Parathyroid adenoma (tissue), 2 donors: ENCODE measurements at regions not wholly inside any gene's neighbourhood (a gene's known extent, or its start where the extent isn't known, plus 50 kb on each side); places are given as distances from the start of the nearest gene placed in this dataset.

Experiments used
- H2AFZ ChIP-seq: fragments of 300-600 bp; sonication (generic); one replicate; pipeline ENCODE4 v1.7.0; 2017; ENCODE audit warnings: antibody characterized with exemption, mild to moderate bottlenecking
- H3K27ac ChIP-seq: fragments of 300-600 bp; sonication (generic); one replicate; pipeline ENCODE4 v1.7.0; 2017
- H3K27me3 ChIP-seq: fragments of 300-600 bp; sonication (generic); one replicate; pipeline ENCODE4 v1.7.0; 2017; ENCODE audit warnings: low read length; ENCODE audit not compliant: control insufficient read depth, insufficient read depth
- H3K36me3 ChIP-seq: fragments of 300-600 bp; sonication (generic); one replicate; pipeline ENCODE4 v1.7.0; 2017; ENCODE audit warnings: low read length; ENCODE audit not compliant: control insufficient read depth, insufficient read depth
- H3K4me1 ChIP-seq: fragments of 300-600 bp; sonication (generic); one replicate; pipeline ENCODE4 v1.7.0; 2017; ENCODE audit warnings: control low read depth
- H3K4me2 ChIP-seq: fragments of 300-600 bp; sonication (generic); one replicate; pipeline ENCODE4 v1.7.0; 2017; ENCODE audit warnings: low read length
- H3K4me3 ChIP-seq: fragments of 300-600 bp; sonication (generic); one replicate; pipeline ENCODE4 v1.7.0; 2017; ENCODE audit warnings: low read depth, low read length
- H3K79me2 ChIP-seq: fragments of 300-600 bp; sonication (generic); one replicate; pipeline ENCODE4 v1.7.0; 2017; ENCODE audit warnings: control low read depth
- H3K9ac ChIP-seq: fragments of 300-600 bp; sonication (generic); one replicate; pipeline ENCODE4 v1.7.0; 2017; ENCODE audit warnings: mild to moderate bottlenecking
- H3K9me3 ChIP-seq: fragments of 300-600 bp; sonication (generic); one replicate; pipeline ENCODE4 v1.7.0; 2017; ENCODE audit warnings: low read length; ENCODE audit not compliant: control insufficient read depth
- TF ChIP-seq, protein P1 (sequence below): fragments of 300-600 bp; sonication (generic); IDR thresholded peaks from one replicate; pipeline ENCODE4 v1.7.0; 2017; ENCODE audit warnings: antibody characterized with exemption, mild to moderate bottlenecking
- donor health status: primary hyperparathyroidism.

- H3K36me3 ChIP-seq = no peaks in the 10 kb centered on the region
- no peaks in the 10 kb centered on the region for H3K9me3 ChIP-seq
- TF ChIP-seq, protein P1, sequence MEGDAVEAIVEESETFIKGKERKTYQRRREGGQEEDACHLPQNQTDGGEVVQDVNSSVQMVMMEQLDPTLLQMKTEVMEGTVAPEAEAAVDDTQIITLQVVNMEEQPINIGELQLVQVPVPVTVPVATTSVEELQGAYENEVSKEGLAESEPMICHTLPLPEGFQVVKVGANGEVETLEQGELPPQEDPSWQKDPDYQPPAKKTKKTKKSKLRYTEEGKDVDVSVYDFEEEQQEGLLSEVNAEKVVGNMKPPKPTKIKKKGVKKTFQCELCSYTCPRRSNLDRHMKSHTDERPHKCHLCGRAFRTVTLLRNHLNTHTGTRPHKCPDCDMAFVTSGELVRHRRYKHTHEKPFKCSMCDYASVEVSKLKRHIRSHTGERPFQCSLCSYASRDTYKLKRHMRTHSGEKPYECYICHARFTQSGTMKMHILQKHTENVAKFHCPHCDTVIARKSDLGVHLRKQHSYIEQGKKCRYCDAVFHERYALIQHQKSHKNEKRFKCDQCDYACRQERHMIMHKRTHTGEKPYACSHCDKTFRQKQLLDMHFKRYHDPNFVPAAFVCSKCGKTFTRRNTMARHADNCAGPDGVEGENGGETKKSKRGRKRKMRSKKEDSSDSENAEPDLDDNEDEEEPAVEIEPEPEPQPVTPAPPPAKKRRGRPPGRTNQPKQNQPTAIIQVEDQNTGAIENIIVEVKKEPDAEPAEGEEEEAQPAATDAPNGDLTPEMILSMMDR = no peak
- H3K79me2 ChIP-seq = no peaks in the 10 kb centered on the region
- H3K27ac ChIP-seq = no peak overlapping the region
- H3K9ac ChIP-seq = no peak overlapping the region
- no peaks in the 10 kb centered on the region for H3K4me1 ChIP-seq
- H2AFZ ChIP-seq = no peak overlapping the region
- no peak overlapping the region for H3K4me3 ChIP-seq
- no peaks in the 10 kb centered on the region for H3K27me3 ChIP-seq
- no peak overlapping the region for H3K4me2 ChIP-seq
These were observed 687.2 kb downstream of the TBC1D22A start for GRCh38 chr22:47449508-47450270.

DNA sequence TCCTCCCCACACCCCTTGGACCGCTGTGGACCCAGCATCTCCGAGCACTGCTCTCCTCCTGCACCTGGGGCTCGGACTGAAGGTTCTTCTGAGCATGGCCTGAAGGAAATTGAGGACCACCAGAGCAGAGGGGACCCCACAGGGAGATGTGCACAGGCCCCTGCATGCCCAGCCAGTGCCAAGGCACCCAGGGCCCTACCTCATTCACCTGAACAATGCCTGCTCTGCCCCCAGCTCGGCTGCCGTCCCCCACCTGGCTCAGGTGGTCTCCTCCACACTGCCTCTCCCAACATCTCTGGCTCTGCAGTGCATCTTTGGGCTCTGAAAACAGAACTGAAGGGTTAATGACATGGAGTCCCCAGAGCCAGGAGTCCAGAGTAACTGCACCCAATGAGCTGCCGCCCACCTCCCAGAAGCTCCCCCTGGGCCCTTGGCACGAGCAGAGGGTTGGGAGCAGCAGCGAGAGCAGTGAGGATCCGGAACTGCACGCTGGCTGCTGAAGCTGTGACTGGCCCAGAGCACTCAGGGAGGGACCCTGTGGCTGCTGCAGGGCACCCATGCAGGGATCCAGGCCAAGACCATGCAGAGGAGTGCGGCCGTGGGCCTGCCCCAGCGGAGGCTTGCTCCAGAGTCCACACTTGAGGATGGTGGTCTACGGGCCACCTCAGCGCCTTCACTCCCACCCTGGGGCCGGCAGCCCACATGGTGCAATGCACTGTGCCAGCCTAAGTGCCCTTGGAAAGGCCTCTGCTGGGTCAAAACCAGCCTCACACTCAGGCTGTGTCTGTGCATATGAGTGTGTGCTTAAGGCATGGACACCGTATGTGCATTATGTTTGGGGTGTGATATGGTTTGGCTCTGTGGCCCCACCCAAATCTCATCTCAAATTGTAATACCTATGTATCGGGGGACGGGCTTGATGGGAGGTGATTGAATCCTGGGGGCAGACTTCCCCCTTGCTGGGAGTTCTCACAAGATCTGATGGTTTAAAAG, 686.1 kb downstream of the TBC1D22A start:
- TF ChIP-seq, protein P1 = no peak
- Histone ChIP-seq H3K79me2 (no peaks in the 10 kb centered on the region), H2AFZ (no peak overlapping the region), H3K27me3 (no peaks in the 10 kb centered on the region), H3K9ac (no peak overlapping the region), H3K4me3 (no peak overlapping the region), H3K27ac (no peak overlapping the region), H3K4me1 (no peaks in the 10 kb centered on the region), H3K9me3 (no peaks in the 10 kb centered on the region), H3K4me2 (no peak overlapping the region), H3K36me3 (no peaks in the 10 kb centered on the region)

DNA sequence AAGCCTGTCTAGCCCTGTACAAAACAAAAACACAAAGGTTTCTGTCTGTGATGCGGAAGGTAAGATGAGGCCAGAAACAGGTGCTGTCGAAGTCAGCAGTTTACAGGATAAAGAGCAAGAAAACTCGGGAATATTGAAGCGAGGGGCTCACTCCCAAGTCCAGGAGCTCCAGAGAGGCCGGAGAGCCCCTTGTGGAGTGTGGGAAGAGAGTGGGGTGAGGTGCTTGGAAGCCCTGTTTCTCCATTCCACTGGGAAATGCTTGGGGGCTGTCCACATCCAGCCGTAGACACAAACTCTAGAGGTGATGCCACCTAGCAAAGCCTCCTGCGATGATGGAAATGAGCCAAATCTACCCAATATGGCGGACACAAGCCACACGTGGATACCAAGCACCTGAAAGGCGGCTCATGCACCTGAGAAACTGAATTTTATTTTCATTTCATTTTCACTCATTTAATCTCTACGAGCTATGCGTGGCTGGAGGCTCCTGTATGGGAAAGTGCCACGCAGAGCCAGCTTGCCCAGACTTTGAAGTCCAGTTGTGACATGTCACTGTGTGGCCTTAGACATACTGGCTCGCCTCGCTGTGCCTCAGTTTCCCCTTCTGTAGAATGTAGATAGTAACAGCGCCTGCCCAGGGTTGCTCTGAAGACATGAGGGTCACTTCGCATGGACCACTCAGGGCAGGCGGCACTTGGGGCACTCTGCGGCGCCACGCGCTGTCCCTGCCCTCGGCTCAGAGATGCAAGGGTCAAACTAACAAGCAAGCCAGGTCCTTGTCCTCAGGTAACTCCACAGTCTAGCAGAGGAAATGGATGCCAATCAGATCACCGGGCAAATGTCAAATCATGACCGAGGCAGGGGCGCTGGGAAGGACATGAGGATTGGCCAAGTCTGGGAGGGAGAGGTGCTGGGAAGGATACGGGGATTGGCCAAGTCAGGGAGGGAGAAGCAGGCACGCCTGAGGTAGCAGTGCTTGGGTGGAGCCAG, 684.7 kb downstream of the TBC1D22A start:
- Histone ChIP-seq H3K4me2 (no peak overlapping the region), H3K9me3 (no peaks in the 10 kb centered on the region), H3K27ac (no peak overlapping the region), H3K9ac (no peak overlapping the region), H2AFZ (no peak overlapping the region), H3K4me1 (no peaks in the 10 kb centered on the region), H3K36me3 (no peaks in the 10 kb centered on the region), H3K27me3 (no peaks in the 10 kb centered on the region), H3K79me2 (no peaks in the 10 kb centered on the region), H3K4me3 (no peak overlapping the region)
- TF ChIP-seq, protein P1 = no peak

DNA sequence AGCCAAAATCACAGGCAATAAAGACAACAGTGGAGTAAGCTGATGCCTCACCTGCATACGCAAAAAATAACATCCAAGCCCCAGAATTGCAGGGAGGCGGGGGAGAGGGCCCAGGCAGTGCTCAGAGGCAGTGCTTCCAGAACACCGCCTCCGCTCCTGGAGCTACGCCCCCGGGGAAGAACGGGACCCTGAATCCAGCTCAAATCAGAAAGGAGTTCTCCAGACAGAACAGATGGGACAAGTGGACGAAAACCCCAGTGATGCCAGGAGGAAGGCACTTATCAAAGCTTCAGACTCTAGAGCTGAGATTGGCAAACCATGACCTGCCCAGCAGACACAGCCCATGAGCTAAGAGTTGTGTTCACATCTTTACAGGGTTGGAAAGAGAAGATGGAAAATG, 683.9 kb downstream of the TBC1D22A start:
- H3K4me2 ChIP-seq = no peak overlapping the region
- H3K36me3 ChIP-seq = no peaks in the 10 kb centered on the region
- no peak overlapping the region for H3K27ac ChIP-seq

More for the DNA sequence above, 683.9 kb downstream of the TBC1D22A start:
- H3K79me2 ChIP-seq = no peaks in the 10 kb centered on the region
- H3K27me3 ChIP-seq = no peaks in the 10 kb centered on the region
- no peak overlapping the region for H3K4me3 ChIP-seq
- no peak overlapping the region for H2AFZ ChIP-seq
- TF ChIP-seq, protein P1 = no peak
- no peaks in the 10 kb centered on the region for H3K4me1 ChIP-seq
- H3K9me3 ChIP-seq = no peaks in the 10 kb centered on the region
- no peak overlapping the region for H3K9ac ChIP-seq
